ENCODE measurements at regions not wholly inside any gene's neighbourhood (a gene's known extent, or its start where the extent isn't known, plus 50 kb on each side); places are given as distances from the start of the nearest gene placed in this dataset.
A peak's percentile ranks its signal among the peaks of the same experiment; 100 is the strongest.

GRCh38 chr21:43331962-43332828 is 94.7 kb downstream of the SIK1 start:
- no peak for DNase-seq
- H3K9me3 Mint-ChIP-seq, result peaks cover 4 to 20% of the 10 kb centered on the region in 2 donors

GRCh38 chr21:43331111-43331961 is 95.6 kb downstream of the SIK1 start:
- H3K27me3 Mint-ChIP-seq, result peaks cover 9 to 13% of the 10 kb centered on the region in 2 donors

More at GRCh38 chr21:43331962-43332828, 94.7 kb downstream of the SIK1 start:
- Mint-ChIP-seq H3K4me1 (peaks cover 25 to 38% of the 10 kb centered on the region in 2 donors), H3K27ac (no peak overlapping the region), H3K36me3 (no peaks in the 10 kb centered on the region), H3K27me3 (peaks cover 9 to 13% of the 10 kb centered on the region in 2 donors), H3K4me3 (no peak overlapping the region)
- ATAC-seq (replicated peaks), result no peak

GRCh38 chr21:43330306-43330881 is 96.5 kb downstream of the SIK1 start:
- peaks cover 0 to 4% of the 10 kb centered on the region in 2 donors for H3K9me3 Mint-ChIP-seq
- H3K4me1 Mint-ChIP-seq, result peaks cover 32 to 48% of the 10 kb centered on the region in 2 donors
- H3K27ac Mint-ChIP-seq, result no peak overlapping the region
- DNase-seq (no peak), ATAC-seq (replicated peaks) (no peak)
- H3K27me3 Mint-ChIP-seq, result peaks cover 9 to 13% of the 10 kb centered on the region in 2 donors
- no peak overlapping the region for H3K4me3 Mint-ChIP-seq
- H3K36me3 Mint-ChIP-seq, result no peaks in the 10 kb centered on the region

More at GRCh38 chr21:43331111-43331961, 95.6 kb downstream of the SIK1 start:
- Mint-ChIP-seq H3K36me3 (no peaks in the 10 kb centered on the region), H3K4me1 (peaks cover 26 to 44% of the 10 kb centered on the region in 2 donors), H3K9me3 (peaks cover 0 to 13% of the 10 kb centered on the region in 2 donors), H3K27ac (no peak overlapping the region), H3K4me3 (no peak overlapping the region)
- DNase-seq (no peak), ATAC-seq (replicated peaks) (no peak)

DNA sequence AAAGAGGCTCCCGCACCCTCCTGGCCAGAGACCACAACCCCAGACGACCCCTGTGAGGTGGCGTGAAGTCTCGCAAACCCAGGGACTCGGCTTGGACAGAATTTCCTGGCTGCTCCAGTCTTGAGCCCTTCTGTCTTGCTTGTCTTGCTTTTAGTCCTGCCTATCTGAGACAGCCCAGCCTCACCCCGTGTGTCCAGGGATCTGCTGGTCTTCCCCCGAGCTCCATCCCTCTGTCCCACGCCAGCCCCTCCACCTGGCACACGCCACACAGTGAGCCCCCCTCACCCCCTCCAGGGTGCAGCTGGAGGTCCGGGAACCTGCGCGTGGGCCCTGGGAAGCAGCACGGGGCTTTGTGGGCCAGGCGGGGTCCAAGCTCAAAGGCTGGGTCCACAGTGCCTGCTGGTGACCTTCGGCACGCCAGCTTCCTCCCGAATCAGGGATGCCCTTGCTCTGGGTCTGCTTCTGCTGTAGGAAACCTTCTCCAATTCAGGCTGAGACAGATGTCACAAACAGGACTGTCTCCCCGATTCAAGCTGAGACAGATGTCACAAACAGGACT is 97.1 kb downstream of the SIK1 start:
- peaks cover 30 to 47% of the 10 kb centered on the region in 2 donors for H3K4me1 Mint-ChIP-seq
- no peak for DNase-seq
- H3K36me3 Mint-ChIP-seq, result no peaks in the 10 kb centered on the region
- H3K9me3 Mint-ChIP-seq, result no peaks in the 10 kb centered on the region
- H3K27ac Mint-ChIP-seq, result no peak overlapping the region
- no peak overlapping the region for H3K4me3 Mint-ChIP-seq
- ATAC-seq (replicated peaks), result no peak
- peaks cover 9 to 13% of the 10 kb centered on the region in 2 donors for H3K27me3 Mint-ChIP-seq

DNA sequence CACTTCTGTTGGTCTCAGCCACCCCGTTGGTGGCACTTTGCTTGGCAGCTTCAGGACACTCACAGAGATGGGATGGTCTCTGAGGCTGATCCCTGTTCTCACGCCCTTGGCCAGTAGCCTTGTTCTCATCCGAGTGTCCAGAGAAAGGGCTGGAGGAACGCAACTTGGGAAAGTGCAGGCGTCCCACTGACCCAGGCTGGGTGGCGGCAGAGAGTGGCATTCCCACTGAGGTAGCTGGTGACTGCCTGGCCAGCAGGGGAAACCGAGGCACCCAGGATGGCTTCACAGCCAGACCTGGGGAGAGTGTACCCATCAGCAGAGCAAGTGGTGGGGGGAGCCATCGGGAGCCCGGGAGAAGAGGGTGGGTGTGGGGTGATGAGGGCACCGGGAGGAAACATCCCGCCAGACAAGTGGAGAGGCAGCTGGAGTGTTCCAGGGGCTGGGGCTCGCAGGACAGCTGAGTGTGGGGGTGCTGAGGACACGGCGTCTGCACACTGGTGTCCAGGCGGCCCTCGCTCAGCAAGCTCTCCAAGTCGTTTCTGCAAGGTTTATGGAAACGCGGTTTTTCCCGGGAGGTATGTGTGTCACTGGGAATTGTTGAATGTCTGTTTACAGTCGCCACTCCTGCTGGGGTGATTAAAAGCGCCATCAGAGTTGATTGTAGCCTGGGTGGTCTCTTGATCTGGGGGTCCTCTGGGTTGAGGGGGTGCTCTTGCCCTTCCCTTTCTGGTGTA is 97.8 kb downstream of the SIK1 start:
- no peak overlapping the region for H3K27ac Mint-ChIP-seq
- no peaks in the 10 kb centered on the region for H3K9me3 Mint-ChIP-seq
- H3K4me1 Mint-ChIP-seq, result peaks cover 32 to 46% of the 10 kb centered on the region in 2 donors
- H3K36me3 Mint-ChIP-seq, result no peaks in the 10 kb centered on the region
- DNase-seq (no peak), ATAC-seq (replicated peaks) (no peak)
- H3K4me3 Mint-ChIP-seq, result no peak overlapping the region
- peaks cover 9 to 13% of the 10 kb centered on the region in 2 donors for H3K27me3 Mint-ChIP-seq

GRCh38 chr21:43328185-43328957 is 98.6 kb downstream of the SIK1 start:
- DNase-seq (no peak), ATAC-seq (replicated peaks) (no peak)
- Mint-ChIP-seq H3K4me3 (no peak overlapping the region), H3K36me3 (no peaks in the 10 kb centered on the region), H3K4me1 (peaks cover 31 to 42% of the 10 kb centered on the region in 2 donors), H3K9me3 (no peaks in the 10 kb centered on the region), H3K27me3 (peaks cover 6 to 13% of the 10 kb centered on the region in 2 donors), H3K27ac (no peak overlapping the region)

- Mint-ChIP-seq H3K27me3 (peaks cover 0 to 6% of the 10 kb centered on the region in 2 donors), H3K4me3 (peak overlapping the region in 1 of 2 donors; percentile 8), H3K27ac (peak overlapping the region; percentile 26), H3K36me3 (no peaks in the 10 kb centered on the region), H3K9me3 (no peaks in the 10 kb centered on the region), H3K4me1 (peaks cover 24 to 33% of the 10 kb centered on the region in 2 donors)
- ATAC-seq (replicated peaks) (peak; percentile 93 to 95), DNase-seq (peak; percentile 24)
Observed at GRCh38 chr21:43325968-43326715, 100.8 kb downstream of the SIK1 start.

DNA sequence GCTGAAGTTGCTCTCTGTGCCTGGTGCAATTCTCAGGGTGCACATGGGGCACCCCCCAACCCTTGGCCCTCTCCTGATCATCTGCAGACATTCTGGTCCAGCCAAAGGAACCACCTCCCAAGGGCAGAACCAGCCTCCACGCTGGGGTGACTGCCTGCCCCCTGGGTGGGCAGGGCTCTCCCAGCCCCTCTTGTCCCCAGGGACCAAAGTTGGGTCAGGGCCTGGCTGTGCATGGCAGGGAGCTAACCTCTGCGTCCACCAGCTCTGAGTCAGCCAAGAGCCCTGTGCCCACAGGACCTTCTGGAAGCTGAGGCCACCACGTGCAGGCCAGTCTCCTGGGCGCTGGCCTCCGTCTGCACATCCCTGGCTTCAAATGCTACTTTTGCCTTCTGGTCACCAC is 101.9 kb downstream of the SIK1 start:
- Mint-ChIP-seq H3K27ac (no peak overlapping the region), H3K9me3 (no peaks in the 10 kb centered on the region), H3K4me1 (peaks cover 26 to 37% of the 10 kb centered on the region in 2 donors), H3K4me3 (no peak overlapping the region), H3K36me3 (no peaks in the 10 kb centered on the region), H3K27me3 (peaks cover 0 to 6% of the 10 kb centered on the region in 2 donors)
- DNase-seq, result no peak
- no peak for ATAC-seq (replicated peaks)

DNA sequence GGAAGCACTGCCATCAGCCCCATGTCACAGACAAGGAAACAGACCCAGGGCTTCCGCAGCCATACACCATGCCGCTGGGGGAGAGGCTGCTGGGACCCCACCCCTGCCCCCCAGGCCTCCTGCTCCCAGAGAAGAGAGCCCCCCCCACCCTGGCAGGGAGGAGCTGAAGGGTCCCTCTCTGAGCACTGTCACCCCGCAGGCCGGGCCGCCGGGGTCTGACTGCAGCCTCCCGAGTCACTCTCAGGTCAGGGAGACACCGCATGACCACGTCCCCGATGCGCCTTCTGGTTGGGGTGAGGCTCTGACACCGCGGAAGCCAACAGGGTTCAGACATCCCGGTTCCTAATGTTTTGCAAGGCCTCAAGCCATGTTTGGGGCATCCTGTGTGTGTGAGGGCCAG is 102.3 kb downstream of the SIK1 start:
- Mint-ChIP-seq H3K27me3 (peaks cover 0 to 6% of the 10 kb centered on the region in 2 donors), H3K4me1 (peaks cover 29 to 41% of the 10 kb centered on the region in 2 donors), H3K9me3 (no peaks in the 10 kb centered on the region), H3K27ac (no peak overlapping the region), H3K36me3 (no peaks in the 10 kb centered on the region), H3K4me3 (no peak overlapping the region)
- DNase-seq (no peak), ATAC-seq (replicated peaks) (no peak)

DNA sequence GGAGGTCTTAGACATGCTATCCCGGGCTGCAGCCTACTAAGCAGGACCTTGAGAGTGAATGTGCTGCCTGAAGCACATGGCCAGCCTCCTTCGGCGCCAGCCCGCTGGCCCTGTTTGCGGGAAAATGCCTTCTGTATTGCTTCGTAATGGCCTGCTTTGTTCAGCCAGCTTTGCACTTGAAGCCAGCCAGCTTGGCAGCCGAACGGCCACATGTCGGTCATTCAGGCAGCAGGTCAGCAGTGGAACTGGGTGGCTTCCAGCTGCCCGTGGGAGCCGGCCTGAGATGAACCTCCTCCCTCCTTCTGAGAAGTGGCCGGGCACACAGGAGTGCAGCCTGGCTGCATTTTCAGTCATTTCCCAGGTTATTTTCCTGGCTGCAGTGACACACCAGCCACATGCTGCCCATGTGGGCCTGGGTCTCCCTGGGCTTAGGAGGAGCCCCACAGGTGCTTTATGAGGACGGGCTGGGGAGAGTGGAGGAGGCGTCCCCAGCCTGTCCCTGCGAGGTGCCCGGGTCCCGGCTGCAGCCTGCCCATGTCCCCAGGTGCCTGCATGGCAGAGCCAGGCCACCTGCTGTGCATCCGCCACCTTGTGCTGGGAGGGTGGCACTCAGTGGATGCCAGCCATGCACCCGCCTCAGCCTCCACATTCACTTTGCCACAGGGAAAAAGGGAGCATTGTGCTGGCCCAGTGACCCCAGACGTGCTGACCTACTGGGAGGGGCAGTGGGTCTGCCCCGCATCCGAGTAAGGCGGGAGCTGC is 103.5 kb downstream of the SIK1 start:
- Mint-ChIP-seq H3K36me3 (no peaks in the 10 kb centered on the region), H3K27ac (no peak overlapping the region), H3K4me3 (no peak overlapping the region), H3K9me3 (peaks cover under 1 to 4% of the 10 kb centered on the region in 2 donors), H3K27me3 (peaks cover 0 to 6% of the 10 kb centered on the region in 2 donors), H3K4me1 (peaks cover 35 to 50% of the 10 kb centered on the region in 2 donors)
- DNase-seq (no peak), ATAC-seq (replicated peaks) (no peak)

DNA sequence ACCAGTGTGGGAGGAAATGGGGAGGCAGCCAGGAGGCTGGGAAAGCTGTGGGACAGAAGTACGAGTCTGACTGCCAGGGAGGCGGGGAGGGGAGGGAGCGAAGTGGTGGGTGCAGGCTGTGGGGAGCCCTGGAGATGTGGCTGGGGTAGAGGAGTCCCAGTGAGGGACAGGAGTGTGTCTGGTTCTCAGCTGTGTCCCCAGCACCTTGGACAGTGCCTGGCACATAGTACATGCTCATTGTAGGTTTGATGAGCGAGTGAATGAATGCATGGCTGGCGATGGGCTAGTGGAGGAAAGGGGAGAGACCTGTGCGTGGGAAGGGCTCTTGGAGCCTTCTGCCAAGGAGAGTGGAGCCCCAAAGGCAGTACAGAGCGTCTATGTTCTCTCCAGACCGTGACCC is 104.1 kb downstream of the SIK1 start:
- ATAC-seq (replicated peaks) (no peak), DNase-seq (no peak)
- no peak overlapping the region for H3K4me3 Mint-ChIP-seq
- peaks cover 34 to 48% of the 10 kb centered on the region in 2 donors for H3K4me1 Mint-ChIP-seq
- peaks cover 2 to 4% of the 10 kb centered on the region in 2 donors for H3K9me3 Mint-ChIP-seq
- peaks cover 0 to 6% of the 10 kb centered on the region in 2 donors for H3K27me3 Mint-ChIP-seq
- H3K27ac Mint-ChIP-seq, result no peak overlapping the region
- no peaks in the 10 kb centered on the region for H3K36me3 Mint-ChIP-seq

DNA sequence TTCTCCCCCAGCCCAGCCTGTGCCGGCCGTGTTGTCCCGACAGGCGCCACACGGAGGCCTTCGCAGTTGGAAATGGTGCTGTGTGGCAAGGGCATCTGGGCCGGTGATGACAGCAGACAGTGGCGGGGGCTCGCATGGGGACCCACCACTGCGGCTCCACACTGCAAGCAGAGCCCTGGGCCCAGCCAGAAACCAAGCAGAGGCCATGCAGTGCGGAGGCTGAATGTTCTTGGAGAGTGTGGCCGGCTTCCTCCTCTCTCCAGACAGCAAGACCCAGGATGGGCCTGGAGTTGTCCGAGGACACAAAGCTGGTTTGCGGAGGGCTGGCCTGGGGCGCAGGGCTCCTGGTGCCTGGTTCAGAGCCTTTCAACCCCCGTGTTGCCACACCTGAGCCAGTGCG is 104.6 kb downstream of the SIK1 start:
- ATAC-seq (replicated peaks) (no peak), DNase-seq (no peak)
- Mint-ChIP-seq H3K36me3 (no peaks in the 10 kb centered on the region), H3K9me3 (peaks cover 4% of the 10 kb centered on the region in 2 donors), H3K4me1 (peaks cover 34 to 48% of the 10 kb centered on the region in 2 donors), H3K27me3 (peaks cover 0 to 6% of the 10 kb centered on the region in 2 donors), H3K27ac (no peak overlapping the region), H3K4me3 (no peak overlapping the region)
